CD1c-positive myeloid dendritic cell (primary cell): ENCODE measurements at regions not wholly inside any gene's neighbourhood (a gene's known extent, or its start where the extent isn't known, plus 50 kb on each side); places are given as distances from the start of the nearest gene placed in this dataset.

Source experiments
- DNase-seq: peaks from one replicate; pipeline ENCODE4 v3.0.0-alpha.2; 2016; ENCODE audit errors: extremely low spot score

- no peak for DNase-seq
These were observed 87.7 kb upstream of the ACTRT2 start for GRCh38 chr1:2933431-2934155.

- DNase-seq: no peak
These were observed 87.1 kb upstream of the ACTRT2 start for GRCh38 chr1:2934156-2934540.

GRCh38 chr1:2934642-2935081, 86.6 kb upstream of the ACTRT2 start:
- no peak for DNase-seq

GRCh38 chr1:2935184-2935583, 86.1 kb upstream of the ACTRT2 start:
- no peak for DNase-seq

GRCh38 chr1:2935751-2936390, 85.4 kb upstream of the ACTRT2 start:
- DNase-seq: no peak

- DNase-seq: no peak
These were observed 84.4 kb upstream of the ACTRT2 start for GRCh38 chr1:2936559-2937515.

GRCh38 chr1:2937805-2938204, 83.5 kb upstream of the ACTRT2 start:
- no peak for DNase-seq

GRCh38 chr1:2939041-2939552, 82.2 kb upstream of the ACTRT2 start:
- no peak for DNase-seq

GRCh38 chr1:2940178-2940577, 81.1 kb upstream of the ACTRT2 start:
- DNase-seq: no peak

GRCh38 chr1:2941040-2941439, 80.2 kb upstream of the ACTRT2 start:
- no peak for DNase-seq

- DNase-seq: no peak
These were observed 79.4 kb upstream of the ACTRT2 start for GRCh38 chr1:2941907-2942306.

- no peak for DNase-seq
These were observed 78.9 kb upstream of the ACTRT2 start for GRCh38 chr1:2942410-2942809.

- DNase-seq: no peak
These were observed 77.5 kb upstream of the ACTRT2 start for GRCh38 chr1:2943686-2944260.

GRCh38 chr1:2944705-2945104, 76.6 kb upstream of the ACTRT2 start:
- DNase-seq: no peak

GRCh38 chr1:2945821-2946231, 75.4 kb upstream of the ACTRT2 start:
- DNase-seq: no peak

- no peak for DNase-seq
These were observed 75.0 kb upstream of the ACTRT2 start for GRCh38 chr1:2946291-2946690.

- DNase-seq: no peak
These were observed 74.1 kb upstream of the ACTRT2 start for GRCh38 chr1:2946999-2947690.

GRCh38 chr1:2948001-2948750, 73.1 kb upstream of the ACTRT2 start:
- no peak for DNase-seq

GRCh38 chr1:2948751-2949680, 72.3 kb upstream of the ACTRT2 start:
- no peak for DNase-seq
